ENCODE measurements at regions not wholly inside any gene's neighbourhood (a gene's known extent, or its start where the extent isn't known, plus 50 kb on each side); places are given as distances from the start of the nearest gene placed in this dataset.
"Not testable (repeated sequence)": the region's sequence is repeated elsewhere in the genome, so short reads cannot be mapped to it uniquely, and the experiment has no call there.

DNA sequence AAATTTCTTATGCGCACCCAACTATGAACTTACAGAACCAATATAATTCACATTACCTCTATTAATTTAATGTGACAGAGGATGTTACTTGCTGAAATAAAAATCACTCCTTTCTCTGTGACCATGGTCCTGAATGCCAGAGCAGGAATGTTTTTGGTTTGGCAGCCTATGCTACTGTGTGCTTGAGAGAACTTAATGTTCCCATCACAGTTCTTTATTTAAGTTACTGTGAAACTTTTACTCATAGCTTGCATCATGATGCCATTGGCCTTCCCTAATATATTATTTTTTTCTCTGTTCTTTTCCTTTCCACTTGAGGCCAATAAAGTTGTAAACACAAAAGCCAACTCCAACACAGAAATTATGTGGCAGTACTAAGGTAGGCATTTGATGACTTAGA is 142.2 kb downstream of the FAM76B start:
- no peak for DNase-seq (ENCODE audit: low spot score)

DNA sequence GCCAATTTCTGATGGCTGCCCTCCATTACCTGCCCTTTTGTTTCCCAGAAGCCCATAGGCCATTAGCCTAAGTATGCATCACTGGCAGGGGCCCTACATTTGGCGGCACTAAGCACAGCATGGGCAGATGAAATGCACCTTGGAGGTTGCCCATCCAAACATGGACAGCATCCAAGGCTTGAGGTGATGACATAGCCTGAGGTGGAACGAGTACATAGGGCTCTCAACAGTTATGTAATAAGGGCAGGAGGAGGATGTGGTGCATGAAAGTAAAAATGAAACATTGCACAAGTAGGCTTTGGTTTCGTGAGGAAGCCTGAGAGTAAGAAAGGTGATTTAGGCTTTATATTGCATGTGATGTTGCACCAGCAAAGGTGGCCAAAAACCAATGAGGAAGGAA is 148.1 kb downstream of the FAM76B start:
- DNase-seq (ENCODE audit: low spot score): no peak

DNA sequence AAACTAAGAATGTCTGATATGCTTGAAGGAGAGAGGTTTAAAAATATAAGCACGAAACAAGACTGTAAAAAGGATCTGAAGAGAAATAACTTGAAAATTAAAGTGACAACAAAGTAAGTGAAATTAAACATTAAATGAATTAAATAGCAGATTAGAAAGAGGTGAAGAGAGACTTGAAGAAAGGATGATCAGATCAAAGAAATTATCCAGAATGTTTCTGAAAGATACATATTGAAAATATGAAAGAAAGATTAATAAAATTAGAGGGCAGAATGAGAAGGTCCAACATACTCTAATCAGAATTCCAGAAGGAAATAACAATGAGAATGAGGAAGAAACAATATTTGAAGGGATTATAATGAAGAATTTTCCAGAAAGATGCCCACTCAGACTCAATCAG is 151.1 kb downstream of the FAM76B start:
- DNase-seq (ENCODE audit: low spot score): no peak

DNA sequence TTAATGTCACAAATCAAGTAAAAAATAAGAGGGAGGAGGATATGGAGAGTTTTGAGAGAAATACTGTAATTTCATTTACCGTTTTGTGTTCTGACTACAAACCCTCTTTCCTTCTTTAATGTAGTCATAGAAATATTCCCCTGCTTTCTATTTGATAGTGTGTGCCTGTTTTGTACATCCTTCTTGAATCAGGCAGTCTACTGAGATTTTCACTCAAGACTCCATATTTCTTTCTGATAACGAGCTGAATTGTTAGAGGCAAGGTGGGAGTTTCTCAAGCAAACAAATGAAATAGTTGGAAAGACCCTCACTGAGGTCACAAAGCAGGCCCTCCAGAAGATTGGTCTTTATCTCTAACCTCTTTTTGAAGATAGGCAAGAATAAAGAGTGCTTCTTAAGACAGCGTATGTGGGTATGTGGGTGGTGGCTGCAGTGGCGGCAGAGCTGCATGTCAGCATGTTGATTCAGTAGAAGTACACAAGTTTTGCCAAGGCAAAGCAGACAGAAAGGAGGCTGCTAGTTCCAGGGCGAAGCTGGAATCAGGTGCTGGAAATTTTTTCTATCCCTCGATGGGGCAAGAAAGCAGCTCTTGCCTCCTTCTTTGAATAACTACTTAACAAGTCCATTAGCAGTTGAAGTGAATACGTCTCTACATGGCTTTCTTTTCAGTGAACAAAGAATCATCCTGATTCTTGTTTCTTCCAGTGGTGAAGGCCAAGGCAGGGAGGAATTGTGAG is 164.2 kb downstream of the FAM76B start:
- DNase-seq (ENCODE audit: low spot score): no peak

DNA sequence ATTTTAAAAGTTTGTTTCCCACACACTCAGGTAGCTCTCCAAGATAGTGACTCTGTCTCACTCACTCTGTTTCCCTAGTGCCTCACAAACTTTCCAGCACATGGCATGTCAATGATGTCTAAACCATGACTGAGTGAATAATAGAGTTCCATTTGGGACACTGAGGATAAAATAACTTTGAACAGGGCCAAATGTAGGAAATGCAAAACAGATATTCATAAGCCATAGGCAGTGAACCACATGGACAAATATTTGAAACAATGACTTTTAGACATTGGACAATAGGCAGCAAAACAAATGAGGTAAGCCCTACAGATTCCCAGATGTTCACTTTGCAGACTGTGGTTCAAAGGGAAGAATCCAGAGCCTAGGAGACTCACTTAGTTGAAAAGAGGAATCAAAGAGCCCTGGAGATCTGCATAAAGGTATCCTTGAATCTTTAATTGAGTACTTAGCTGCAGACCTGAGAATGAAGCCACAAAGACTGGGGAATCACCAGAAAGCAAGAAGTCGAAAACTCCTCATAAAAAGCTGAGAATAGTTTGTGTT is 173.3 kb downstream of the FAM76B start:
- DNase-seq (ENCODE audit: low spot score): no peak

DNA sequence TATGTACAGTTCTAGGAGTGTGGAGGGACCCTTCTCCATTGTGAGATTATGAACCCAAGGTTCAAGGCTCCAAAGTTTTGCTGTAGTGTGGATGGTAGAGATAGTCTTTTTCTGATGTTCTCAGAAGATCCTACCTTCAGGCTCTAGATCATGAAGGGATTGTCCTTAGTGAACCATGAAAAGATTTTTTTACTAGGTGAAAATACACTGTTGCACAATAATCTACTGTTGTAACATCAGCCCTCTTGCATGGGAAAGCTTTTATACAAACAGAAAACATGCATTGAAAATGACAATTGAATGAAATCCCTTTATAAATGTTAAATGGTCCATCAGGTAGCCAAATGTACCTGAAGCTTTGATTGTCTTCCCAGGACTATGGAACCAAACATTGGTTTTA is 177.8 kb downstream of the FAM76B start:
- DNase-seq (ENCODE audit: low spot score): no peak

DNA sequence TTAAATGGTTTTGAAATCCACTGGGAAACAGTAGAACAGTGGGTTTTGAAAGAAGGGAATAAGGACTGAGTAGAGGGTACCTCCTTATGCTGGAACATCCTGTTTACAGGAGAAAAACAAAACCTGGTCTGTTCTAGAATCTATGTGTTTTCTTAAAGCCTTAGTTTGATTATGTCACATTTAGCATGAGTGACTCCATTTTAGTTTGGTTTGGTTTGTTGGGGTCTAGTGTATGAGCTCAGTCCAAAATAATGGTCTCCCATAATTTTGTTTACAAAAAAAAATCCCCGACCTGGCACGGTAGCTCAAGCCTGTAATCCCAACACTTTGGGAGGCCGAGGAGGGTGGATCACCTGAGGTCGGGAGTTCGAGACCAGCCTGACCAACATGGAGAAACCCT is 179.4 kb downstream of the FAM76B start:
- not testable (repeated sequence) for DNase-seq (ENCODE audit: low spot score)

DNA sequence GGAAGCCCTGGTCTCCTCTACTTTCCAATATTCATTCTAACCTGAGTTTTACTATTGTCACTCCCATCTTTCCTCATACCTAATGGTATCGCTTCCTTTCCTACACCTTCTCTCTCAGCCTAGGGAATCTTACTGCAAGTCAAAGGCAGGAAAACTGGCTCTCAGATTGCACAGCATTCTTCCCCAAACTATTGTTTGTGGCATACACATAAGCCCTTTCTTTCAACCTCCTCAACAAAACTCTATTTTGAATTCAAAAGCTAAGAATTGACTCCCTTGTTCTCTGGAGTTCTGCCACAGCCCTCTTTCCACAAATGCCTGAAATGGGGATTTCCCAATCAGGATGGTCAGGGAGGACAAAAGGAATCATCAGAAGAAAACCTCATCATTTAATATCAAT is 181.5 kb downstream of the FAM76B start:
- DNase-seq (ENCODE audit: low spot score): no peak

DNA sequence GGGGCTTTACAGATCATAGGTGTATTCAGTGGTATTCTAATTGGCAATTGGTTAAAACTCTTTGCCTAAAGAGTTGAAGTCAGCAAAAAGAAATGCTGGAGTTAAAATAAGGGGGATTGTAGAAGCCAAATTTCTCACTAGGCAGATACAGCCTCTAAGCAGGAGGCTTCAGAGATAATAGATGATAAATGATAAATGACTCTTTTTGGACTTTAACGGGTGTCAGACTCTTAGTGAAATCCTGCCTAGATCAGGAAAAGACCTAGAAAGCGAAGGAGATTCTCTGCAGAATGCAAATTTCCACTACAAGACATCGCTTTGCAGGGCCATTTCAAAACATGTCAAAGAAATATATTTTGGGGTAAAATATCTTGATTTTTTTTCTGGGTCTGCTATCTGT is 182.8 kb downstream of the FAM76B start:
- DNase-seq (ENCODE audit: low spot score): no peak

DNA sequence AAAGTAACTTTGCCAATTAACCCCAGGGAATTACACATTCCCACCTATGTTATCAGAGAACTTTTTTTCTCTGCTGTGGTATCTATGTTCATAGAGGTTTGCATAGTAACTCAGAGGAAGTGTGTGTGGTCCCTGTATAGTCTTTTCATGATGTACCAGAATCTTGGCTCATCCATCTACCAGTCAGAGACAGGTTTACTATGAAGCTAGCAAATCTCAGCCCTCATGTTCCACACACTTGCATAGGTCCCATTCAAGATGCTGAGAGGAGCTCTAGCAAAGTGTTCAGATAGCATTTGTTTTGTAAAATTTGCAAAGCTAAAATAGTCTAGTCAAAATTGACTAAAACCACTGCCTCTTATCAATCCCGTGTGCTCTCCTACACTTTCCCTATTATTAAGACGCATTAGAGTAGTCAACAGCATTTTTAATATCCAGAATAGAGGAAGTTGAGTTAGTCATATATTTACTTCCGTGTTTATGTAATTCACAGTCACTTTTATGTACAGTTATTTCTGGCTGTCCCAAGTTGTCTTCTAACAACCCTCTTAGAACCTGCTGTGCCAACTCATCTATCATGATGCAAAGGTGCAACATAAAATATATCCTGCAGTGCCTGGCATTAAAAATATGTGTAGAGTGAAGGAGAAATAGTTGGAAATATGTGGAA is 184.2 kb downstream of the FAM76B start:
- DNase-seq (ENCODE audit: low spot score): no peak

DNA sequence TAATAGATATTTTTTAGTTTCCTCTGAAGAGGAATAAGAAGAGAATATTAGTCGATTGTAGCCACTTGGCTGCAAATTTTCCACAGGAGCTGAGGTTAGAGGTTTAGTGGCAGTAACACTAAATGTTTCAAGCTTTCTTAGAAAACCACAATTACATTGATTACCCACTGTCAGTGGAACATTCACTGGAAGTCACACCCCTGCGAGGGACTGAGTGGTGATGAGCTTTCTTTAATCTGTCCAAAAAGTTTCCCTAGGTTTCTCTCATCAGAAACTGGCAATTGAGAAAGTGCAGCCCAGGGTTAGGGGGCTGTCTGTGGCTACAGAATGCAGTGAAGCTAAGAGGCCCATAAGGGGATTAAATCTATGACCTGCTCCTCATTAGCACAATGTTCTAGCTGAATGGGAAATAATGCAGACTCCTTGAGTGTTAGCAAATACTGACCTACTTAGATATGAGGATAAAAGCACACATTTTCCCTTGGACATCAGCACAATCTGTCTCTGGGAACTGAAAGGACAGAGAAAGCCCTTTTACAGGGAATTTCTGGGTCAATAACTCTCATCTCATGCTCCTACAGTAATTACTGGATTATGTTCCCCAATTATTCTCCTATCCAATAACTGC is 189.5 kb downstream of the FAM76B start:
- no peak for DNase-seq (ENCODE audit: low spot score)

DNA sequence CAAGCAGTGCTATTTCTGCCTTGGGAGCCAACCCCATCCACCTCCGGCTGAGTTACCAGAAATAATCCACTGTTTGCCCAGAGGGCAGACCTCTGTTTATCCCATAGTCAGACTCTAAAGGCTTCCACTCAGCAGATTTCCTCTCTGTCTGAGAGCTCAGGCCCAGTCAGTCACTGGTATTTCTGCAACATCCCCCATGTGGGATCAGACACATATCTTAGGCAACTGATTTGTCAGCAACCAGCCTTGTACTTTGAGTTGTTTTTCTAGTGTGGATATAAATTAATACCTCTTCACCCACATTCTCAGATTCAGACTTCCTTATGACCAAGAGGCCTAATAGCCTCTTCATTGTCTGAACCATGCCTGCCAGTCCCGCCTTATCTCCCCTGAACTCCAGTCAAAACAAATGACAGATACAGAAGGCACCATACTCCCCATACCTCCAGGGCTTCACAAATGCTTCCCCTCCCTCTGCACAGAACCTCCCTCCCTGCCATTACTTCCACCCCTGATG is 193.6 kb downstream of the FAM76B start:
- no peak for DNase-seq (ENCODE audit: low spot score)

DNA sequence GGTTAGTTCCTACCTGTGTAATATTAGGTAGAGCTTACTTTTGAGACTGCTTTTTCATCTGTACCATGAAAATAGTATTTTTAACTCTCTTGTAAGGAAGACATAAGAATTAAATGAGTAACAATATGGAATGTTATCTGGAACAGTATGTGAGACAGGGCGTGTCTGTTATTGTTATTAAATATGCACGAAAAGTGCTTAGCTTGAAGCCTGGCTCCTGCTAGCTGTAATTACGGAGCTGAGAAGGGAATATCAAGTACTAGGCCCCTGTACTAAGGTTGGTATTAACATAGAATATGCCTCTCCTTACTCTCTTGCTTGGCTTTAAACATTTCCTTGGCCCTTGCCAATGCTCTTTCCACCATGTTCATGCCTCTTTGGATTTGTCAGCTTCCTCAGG is 194.0 kb downstream of the FAM76B start:
- no peak for DNase-seq (ENCODE audit: low spot score)

DNA sequence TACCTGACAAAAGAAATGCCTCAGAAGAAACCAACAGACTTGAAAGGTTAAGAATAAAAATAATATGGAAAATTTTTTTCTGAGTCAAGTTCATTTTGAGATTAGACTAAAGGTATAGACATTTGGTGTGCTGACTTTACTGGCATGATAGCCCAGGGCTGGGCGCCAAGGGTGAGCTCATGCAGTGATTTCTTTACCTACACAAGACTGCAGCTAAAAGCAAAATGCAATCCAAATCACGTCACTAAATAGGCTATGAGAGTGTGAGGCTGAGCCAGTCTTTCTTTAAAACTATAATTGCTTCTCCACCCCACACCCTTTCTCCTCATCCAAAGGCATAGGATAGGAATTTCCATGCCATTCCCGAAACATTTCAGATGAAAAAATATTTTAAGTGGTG is 196.5 kb downstream of the FAM76B start:
- no peak for DNase-seq (ENCODE audit: low spot score)

DNA sequence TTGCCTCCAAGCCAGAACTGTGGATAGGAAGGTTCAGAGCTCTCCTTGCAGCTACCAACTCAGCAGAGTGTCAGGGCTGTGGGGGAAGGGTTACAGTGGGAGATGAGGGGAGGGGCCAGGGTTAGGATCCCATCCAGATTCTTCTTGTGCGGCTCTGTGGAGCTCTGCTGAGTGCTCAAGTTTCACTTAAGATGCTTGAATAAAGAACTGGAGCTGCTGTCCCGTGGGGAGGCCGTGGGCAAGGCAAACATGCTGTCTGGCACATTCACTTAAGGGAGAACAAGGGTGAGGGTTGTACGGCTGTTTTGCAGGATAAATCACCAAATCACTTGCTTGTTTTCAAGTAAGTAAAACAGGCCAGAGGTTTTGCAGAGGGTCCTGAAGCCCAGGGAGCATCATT is 197.1 kb downstream of the FAM76B start:
- DNase-seq (ENCODE audit: low spot score): no peak

DNA sequence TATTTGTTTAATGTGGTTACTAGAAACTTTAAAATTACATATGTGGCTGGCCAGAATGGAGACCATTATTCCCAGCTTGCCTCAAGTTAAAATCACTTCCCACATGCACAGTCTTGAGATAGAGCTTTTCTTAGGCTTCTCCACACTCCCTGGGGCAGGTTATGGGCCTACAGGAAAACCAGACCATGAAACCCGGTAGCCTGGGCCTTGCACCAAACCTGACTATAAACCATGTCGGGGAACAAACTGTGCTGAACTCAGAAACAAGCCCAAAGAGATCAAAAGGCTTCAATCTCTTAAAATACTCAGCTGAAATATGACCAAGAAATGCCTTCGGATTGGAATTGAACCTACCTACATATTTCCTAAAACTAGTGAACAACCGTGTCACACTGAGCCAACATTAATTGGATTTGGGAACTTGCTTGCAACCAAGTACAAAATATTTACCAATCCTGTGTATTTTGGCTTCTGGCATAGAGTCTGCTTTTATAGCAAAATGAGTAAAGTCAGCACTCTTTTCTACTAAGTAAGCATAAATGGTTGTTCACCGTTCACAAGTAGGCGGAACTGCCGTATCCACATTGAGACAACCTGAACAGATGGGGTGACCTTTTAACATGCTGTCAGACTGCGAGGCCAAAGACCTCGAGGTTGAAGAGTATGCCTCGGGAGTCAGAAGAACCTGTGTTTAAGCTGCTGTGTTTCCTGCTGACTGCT is 199.5 kb downstream of the FAM76B start:
- DNase-seq (ENCODE audit: low spot score): no peak

DNA sequence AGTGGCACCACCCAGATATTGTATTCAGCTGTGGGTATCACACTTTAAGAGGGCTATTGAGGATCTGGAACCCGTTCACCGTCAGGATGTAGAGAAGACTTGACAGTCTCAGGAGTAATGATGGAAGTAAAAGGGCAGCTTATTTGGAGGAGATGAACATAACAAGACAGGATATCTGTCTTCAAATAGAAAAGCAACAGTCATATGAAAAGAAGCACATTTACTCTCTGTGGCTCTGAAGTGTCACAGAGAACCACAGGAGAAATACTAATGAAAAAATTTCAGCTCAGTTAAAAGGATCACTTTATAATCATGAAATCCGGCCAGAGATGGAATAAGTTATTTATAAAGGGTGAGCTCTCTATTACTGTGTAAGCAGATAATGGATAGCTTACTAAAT is 200.8 kb downstream of the FAM76B start:
- DNase-seq (ENCODE audit: low spot score): no peak

DNA sequence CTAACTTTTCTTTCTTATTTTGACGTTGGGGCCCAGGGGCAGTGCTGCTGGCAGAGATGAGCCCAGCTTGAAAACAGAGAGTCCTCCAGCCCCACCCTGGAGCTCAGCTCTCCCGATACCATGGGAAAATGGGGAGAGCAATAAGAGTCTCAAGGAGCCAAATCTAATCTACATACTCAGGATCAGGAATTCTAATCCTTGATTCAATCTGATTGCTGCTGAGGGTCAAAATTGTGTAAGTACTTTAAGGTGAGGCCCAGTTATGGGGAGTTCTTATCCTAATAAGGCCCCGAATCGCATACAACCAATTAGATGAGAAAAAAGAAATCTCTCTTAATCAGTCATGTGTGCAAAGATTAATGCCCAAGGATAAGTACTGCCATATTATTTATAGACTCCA is 202.9 kb downstream of the FAM76B start:
- no peak for DNase-seq (ENCODE audit: low spot score)

DNA sequence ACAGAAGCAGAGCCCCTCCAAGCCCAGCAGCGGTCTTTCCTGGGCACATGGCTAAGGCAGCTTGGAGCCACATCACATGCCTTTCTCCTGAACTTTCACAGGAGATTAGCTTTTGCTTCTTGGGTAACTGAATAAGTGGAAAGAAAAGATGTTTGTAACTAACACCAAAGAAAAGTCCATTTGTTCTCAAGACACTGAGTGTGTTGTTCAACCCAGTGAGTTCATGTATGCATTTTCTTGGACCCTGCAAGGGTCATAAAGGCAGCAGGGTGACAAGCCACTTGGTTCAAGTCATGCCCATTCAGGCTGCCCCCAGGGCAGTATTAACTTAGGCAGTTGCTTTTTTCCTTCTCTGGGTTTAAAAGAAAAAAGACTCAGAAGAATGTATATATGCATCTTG is 203.4 kb downstream of the FAM76B start:
- DNase-seq (ENCODE audit: low spot score): no peak

DNA sequence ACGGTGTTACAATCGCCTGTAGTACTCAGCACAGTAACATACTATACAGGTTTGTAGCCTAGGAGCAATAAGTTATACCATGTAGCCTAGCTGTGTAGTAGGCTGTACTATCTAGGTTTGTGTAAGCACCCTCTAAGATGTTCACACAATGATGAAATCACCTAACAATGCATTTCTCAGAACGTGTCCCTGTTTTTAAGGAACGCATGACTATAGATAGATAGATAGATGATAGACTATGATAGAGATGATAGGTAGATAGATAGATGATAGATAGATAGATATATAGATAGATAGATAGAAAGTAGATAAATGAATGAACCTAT is 203.9 kb downstream of the FAM76B start:
- no peak for DNase-seq (ENCODE audit: low spot score)

DNA sequence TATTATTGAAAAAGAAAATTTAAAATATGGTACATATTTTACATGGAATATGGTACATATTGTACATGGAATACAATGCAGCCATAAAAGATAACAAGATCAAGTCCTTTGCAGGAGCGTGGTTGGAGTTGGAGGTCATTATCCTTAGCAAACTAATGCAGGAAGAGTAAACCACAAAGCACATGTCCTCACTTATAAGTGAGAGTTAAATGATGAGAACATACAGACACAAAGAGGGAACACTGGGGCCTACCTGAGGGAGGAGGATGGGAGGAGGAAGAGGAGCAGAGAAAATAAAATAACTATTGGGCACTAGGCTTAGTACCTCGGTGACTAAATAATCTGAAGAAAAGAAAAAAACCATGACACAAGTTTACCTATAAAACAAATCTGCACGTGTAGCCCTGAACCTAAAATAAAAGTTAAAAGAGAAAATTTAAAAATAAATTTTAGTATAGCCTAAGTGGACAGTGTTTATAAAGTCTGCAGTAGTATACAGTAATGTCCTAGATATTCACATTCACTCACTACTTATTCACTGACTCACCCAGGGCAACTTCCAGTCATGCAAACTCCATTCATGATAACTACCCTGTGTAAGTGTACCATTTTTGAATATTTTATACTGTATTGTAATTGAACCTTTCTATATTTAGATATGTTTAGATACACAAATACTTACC is 204.4 kb downstream of the FAM76B start:
- DNase-seq (ENCODE audit: low spot score): no peak

DNA sequence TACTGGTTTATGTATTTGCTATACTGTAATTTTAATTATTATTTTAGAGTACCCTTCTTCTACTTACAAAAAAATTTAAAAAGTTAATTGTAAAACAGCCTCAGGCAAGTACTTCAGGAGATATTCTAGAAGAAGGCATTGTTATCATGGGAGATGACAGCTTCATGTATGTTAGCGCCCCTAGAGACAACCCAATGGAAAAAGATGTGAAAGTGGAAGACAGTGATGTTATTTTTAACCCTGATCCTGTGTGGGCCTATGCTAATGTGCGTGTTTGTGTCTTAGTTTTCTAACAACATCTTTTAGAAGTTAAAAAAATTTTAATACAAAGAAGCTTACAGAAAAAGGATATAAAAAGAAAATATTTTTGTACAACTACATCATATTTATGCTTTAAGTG is 205.0 kb downstream of the FAM76B start:
- no peak for DNase-seq (ENCODE audit: low spot score)
